ENCODE measurements at regions not wholly inside any gene's neighbourhood (a gene's known extent, or its start where the extent isn't known, plus 50 kb on each side); places are given as distances from the start of the nearest gene placed in this dataset.
A peak's percentile ranks its signal among the peaks of the same experiment; 100 is the strongest.
"Not testable (repeated sequence)": the region's sequence is repeated elsewhere in the genome, so short reads cannot be mapped to it uniquely, and the experiment has no call there.

GRCh38 chr5:120344181-120344580 lies 119.9 kb upstream of the PRR16 start:
- DNase-seq (ENCODE audit: low spot score), result no peak

GRCh38 chr5:120345947-120346346 lies 118.2 kb upstream of the PRR16 start:
- DNase-seq (ENCODE audit: low spot score), result no peak

- not testable (repeated sequence) for DNase-seq (ENCODE audit: low spot score)
Measured at GRCh38 chr5:120351071-120351470, 113.0 kb upstream of the PRR16 start.

- no peak for DNase-seq (ENCODE audit: low spot score)
Measured at GRCh38 chr5:120354126-120354525, 110.0 kb upstream of the PRR16 start.

GRCh38 chr5:120358949-120359348 lies 105.2 kb upstream of the PRR16 start:
- no peak for DNase-seq (ENCODE audit: low spot score)

GRCh38 chr5:120361941-120362340 lies 102.2 kb upstream of the PRR16 start:
- DNase-seq (ENCODE audit: low spot score), result no peak

GRCh38 chr5:120362426-120362825 lies 101.7 kb upstream of the PRR16 start:
- no peak for DNase-seq (ENCODE audit: low spot score)

- no peak for DNase-seq (ENCODE audit: low spot score)
Measured at GRCh38 chr5:120365656-120366446, 98.2 kb upstream of the PRR16 start.

- no peak for DNase-seq (ENCODE audit: low spot score)
Measured at GRCh38 chr5:120367896-120368634, 96.0 kb upstream of the PRR16 start.

GRCh38 chr5:120368923-120369715 lies 95.0 kb upstream of the PRR16 start:
- DNase-seq (ENCODE audit: low spot score), result peak; percentile 7

GRCh38 chr5:120372899-120373298 lies 91.2 kb upstream of the PRR16 start:
- DNase-seq (ENCODE audit: low spot score), result no peak

GRCh38 chr5:120375248-120375647 lies 88.9 kb upstream of the PRR16 start:
- DNase-seq (ENCODE audit: low spot score), result no peak

- DNase-seq (ENCODE audit: low spot score), result no peak
Measured at GRCh38 chr5:120380644-120381043, 83.5 kb upstream of the PRR16 start.

GRCh38 chr5:120382833-120383232 lies 81.3 kb upstream of the PRR16 start:
- no peak for DNase-seq (ENCODE audit: low spot score)

- no peak for DNase-seq (ENCODE audit: low spot score)
Measured at GRCh38 chr5:120386981-120387380, 77.1 kb upstream of the PRR16 start.

GRCh38 chr5:120388016-120388781 lies 75.9 kb upstream of the PRR16 start:
- DNase-seq (ENCODE audit: low spot score), result no peak

GRCh38 chr5:120394259-120394658 lies 69.8 kb upstream of the PRR16 start:
- no peak for DNase-seq (ENCODE audit: low spot score)

- DNase-seq (ENCODE audit: low spot score), result no peak
Measured at GRCh38 chr5:120396186-120396585, 67.9 kb upstream of the PRR16 start.

- no peak for DNase-seq (ENCODE audit: low spot score)
Measured at GRCh38 chr5:120400356-120400755, 63.7 kb upstream of the PRR16 start.

GRCh38 chr5:120402606-120403005 lies 61.5 kb upstream of the PRR16 start:
- DNase-seq (ENCODE audit: low spot score), result no peak

- DNase-seq (ENCODE audit: low spot score), result no peak
Measured at GRCh38 chr5:120405286-120405864, 58.7 kb upstream of the PRR16 start.

GRCh38 chr5:120405923-120406322 lies 58.2 kb upstream of the PRR16 start:
- no peak for DNase-seq (ENCODE audit: low spot score)
